Gastrocnemius medialis (tissue), 4 donors: ENCODE measurements at regions not wholly inside any gene's neighbourhood (a gene's known extent, or its start where the extent isn't known, plus 50 kb on each side); places are given as distances from the start of the nearest gene placed in this dataset.
"Not testable (repeated sequence)": the region's sequence is repeated elsewhere in the genome, so short reads cannot be mapped to it uniquely, and the experiment has no call there.

Experiments
- POLR2A ChIP-seq, 2 donors: fragments of 450-650 bp; IDR thresholded peaks; one replicate each; pipeline ENCODE4 v1.6.1; 2017; ENCODE audit warnings: antibody characterized with exemption in 2 of 2, mild to moderate bottlenecking in 2 of 2, moderate library complexity in 2 of 2
- TF ChIP-seq, protein P1 (sequence below), 5 experiments: fragments of 450-650 bp in 3 of 5; fragments of 200-600 bp in 2 of 5; sonication (generic) in 2 of 5; IDR thresholded peaks in 4 of 5; conservative IDR thresholded peaks in 1 of 5; 1 replicate in 4 of 5; 2 replicates in 1 of 5; pipeline ENCODE4 v1.5.1; 2016 to 2019; ENCODE audit warnings: antibody characterized with exemption in 5 of 5, mild to moderate bottlenecking in 3 of 5, moderate library complexity in 3 of 5

DNA sequence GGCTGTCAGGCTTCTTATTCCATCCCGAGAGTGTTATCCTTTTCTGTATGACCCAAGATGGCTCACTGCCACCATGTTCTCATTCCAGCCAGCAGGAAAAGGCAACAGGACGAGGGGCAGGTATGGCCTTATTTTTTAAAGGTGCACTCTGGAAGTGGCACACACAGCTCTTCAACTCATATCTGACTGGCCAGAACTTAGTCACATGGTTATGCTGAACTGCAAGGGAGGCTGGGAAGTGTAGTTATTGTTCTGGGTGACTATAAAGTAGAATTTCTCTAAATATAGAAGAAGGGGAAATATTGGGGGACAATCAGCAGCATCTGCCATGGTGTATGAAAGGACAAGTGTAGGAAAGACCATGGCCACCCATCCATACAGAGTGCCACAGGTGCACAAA is 107.6 kb downstream of the SRGAP2 start:
- not testable (repeated sequence) for TF ChIP-seq POLR2A (IDR thresholded peaks at IDR 0.05)
- TF ChIP-seq, protein P1, sequence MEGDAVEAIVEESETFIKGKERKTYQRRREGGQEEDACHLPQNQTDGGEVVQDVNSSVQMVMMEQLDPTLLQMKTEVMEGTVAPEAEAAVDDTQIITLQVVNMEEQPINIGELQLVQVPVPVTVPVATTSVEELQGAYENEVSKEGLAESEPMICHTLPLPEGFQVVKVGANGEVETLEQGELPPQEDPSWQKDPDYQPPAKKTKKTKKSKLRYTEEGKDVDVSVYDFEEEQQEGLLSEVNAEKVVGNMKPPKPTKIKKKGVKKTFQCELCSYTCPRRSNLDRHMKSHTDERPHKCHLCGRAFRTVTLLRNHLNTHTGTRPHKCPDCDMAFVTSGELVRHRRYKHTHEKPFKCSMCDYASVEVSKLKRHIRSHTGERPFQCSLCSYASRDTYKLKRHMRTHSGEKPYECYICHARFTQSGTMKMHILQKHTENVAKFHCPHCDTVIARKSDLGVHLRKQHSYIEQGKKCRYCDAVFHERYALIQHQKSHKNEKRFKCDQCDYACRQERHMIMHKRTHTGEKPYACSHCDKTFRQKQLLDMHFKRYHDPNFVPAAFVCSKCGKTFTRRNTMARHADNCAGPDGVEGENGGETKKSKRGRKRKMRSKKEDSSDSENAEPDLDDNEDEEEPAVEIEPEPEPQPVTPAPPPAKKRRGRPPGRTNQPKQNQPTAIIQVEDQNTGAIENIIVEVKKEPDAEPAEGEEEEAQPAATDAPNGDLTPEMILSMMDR (IDR thresholded peaks at IDR 0.05 in 4 of 5, conservative IDR thresholded peaks at IDR 0.05 in 1 of 5): not testable (repeated sequence)
